Transverse colon (tissue), 4 donors: ENCODE measurements at regions not wholly inside any gene's neighbourhood (a gene's known extent, or its start where the extent isn't known, plus 50 kb on each side); places are given as distances from the start of the nearest gene placed in this dataset.
"Not testable (repeated sequence)": the region's sequence is repeated elsewhere in the genome, so short reads cannot be mapped to it uniquely, and the experiment has no call there.

Source experiments
- DNase-seq: peaks from one replicate; pipeline ENCODE4 v3.0.0-alpha.2; 2019
- H3K27ac ChIP-seq, 4 donors: fragments of 200-600 bp; sonication (generic); 2 replicates each; pipeline ENCODE4 v1.5.1; 2016 to 2018; ENCODE audit warnings: inconsistent platforms in 4 of 4
- H3K27me3 ChIP-seq: fragments of 200-600 bp; sonication (generic); 2 replicates; pipeline ENCODE4 v1.5.1; 2017; ENCODE audit warnings: inconsistent platforms
- H3K36me3 ChIP-seq, 4 donors: fragments of 200-600 bp; sonication (generic); 2 replicates each; pipeline ENCODE4 v1.5.1; 2017 to 2019; ENCODE audit warnings: inconsistent platforms in 4 of 4
- H3K4me1 ChIP-seq, 4 donors: fragments of 200-600 bp; sonication (generic); 2 replicates each; pipeline ENCODE4 v1.5.1; 2017 to 2020; ENCODE audit warnings: inconsistent platforms in 4 of 4
- H3K4me3 ChIP-seq, 4 donors: fragments of 200-600 bp; sonication (generic); 1 replicate in 1 of 4; 2 replicates in 3 of 4; pipeline versions ENCODE4 v1.5.1 to v1.6.1; 2017 to 2019; ENCODE audit warnings: inconsistent platforms in 4 of 4
- H3K9me3 ChIP-seq, 2 donors: fragments of 200-600 bp; sonication (generic); 2 replicates each; pipeline ENCODE4 v1.5.1; 2017 to 2019; ENCODE audit warnings: inconsistent platforms in 2 of 2
- EP300 ChIP-seq: sonication (generic); formaldehyde crosslinking; IDR thresholded peaks from one replicate; pipeline ENCODE4 v1.6.1; 2017; ENCODE audit warnings: antibody characterized with exemption, low read depth
- POLR2A ChIP-seq: fragments of 450-650 bp; IDR thresholded peaks from one replicate; pipeline ENCODE4 v1.6.1; 2016; ENCODE audit warnings: antibody characterized with exemption, mild to moderate bottlenecking, moderate library complexity
- POLR2AphosphoS5 ChIP-seq, 3 donors: sonication (generic); formaldehyde crosslinking; IDR thresholded peaks; one replicate each; pipeline ENCODE4 v1.6.1; 2016; ENCODE audit warnings: antibody characterized with exemption in 3 of 3
- WGBS, 2 donors: methylation state at CpG; one replicate each; pipeline ENCODE4 v1.1.5; 2018; ENCODE audit warnings: low coverage in 1 of 2; 5-methylcytosine and 5-hydroxymethylcytosine counted together
- in situ Hi-C, 4 donors: fragments of 200-750 bp; cut with MboI; loops; one replicate each; pipeline versions ENCODE4 v1.15.0 to v1.15.1; 2017; ENCODE audit warnings: low sequenced_read_pairs in 3 of 4, low pct_ligation_motif_present in 1 of 4, low pct_unique_long_range_greater_than_20kb in 1 of 4
- intact Hi-C: fragments of 100-400 bp; cut with DNase I; formaldehyde crosslinking; loops from one replicate; pipeline ENCODE4 v1.15.1; 2023; ENCODE audit warnings: low total_unique reads
- small RNA-seq, 4 donors: library from RNA; depleted of rRNA; stranded (forward); fragments of <200 nt; gene quantifications; one replicate each; pipeline ENCODE3, GENCODE V24; 2016
- TF ChIP-seq, protein P1 (sequence below), 5 experiments: fragments of 200-600 bp in 3 of 5; fragments of 450-650 bp in 2 of 5; sonication (generic) in 3 of 5; IDR thresholded peaks; 1 replicate in 2 of 5; 2 replicates in 3 of 5; pipeline ENCODE4 v1.5.1; 2016 to 2017; ENCODE audit warnings: antibody characterized with exemption in 5 of 5, inconsistent platforms in 3 of 5, mild to moderate bottlenecking in 2 of 5, moderate library complexity in 1 of 5

DNA sequence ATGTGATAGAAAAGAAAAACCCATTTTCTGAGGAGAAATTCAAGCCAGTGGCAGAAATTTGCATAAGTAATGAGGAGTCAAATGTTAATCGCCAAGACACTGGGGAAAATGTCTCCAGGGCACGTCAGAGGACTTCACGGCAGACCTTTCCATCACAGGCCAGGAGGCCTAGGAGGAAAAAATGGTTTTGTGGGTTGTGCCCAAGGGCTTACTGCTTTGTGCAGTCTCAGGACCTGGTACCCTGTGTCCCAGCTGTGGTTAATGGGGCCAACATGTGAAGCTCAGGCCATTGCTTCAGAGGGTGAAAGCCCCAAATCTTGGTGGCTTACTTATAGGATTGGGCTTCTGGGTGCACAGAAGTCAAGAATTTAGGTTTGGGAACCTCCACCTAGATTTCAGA lies 54.8 kb upstream of the ADAMTS2 start:
- WGBS, 2 donors: 60 to 74% methylated on average over 3 of the region's 3 CpGs
- in situ Hi-C loops: no loop called here
- no peaks in the 10 kb centered on the region for H3K36me3 ChIP-seq
- no peaks in the 10 kb centered on the region for H3K4me1 ChIP-seq
- H3K27ac ChIP-seq: no peak overlapping the region
- intact Hi-C loops: no loop called here
- DNase-seq: no peak
- H3K9me3 ChIP-seq: peaks cover 13 to 15% of the 10 kb centered on the region in 2 donors
- no peaks in the 10 kb centered on the region for H3K27me3 ChIP-seq
- H3K4me3 ChIP-seq: no peak overlapping the region
- TF ChIP-seq, protein P1, sequence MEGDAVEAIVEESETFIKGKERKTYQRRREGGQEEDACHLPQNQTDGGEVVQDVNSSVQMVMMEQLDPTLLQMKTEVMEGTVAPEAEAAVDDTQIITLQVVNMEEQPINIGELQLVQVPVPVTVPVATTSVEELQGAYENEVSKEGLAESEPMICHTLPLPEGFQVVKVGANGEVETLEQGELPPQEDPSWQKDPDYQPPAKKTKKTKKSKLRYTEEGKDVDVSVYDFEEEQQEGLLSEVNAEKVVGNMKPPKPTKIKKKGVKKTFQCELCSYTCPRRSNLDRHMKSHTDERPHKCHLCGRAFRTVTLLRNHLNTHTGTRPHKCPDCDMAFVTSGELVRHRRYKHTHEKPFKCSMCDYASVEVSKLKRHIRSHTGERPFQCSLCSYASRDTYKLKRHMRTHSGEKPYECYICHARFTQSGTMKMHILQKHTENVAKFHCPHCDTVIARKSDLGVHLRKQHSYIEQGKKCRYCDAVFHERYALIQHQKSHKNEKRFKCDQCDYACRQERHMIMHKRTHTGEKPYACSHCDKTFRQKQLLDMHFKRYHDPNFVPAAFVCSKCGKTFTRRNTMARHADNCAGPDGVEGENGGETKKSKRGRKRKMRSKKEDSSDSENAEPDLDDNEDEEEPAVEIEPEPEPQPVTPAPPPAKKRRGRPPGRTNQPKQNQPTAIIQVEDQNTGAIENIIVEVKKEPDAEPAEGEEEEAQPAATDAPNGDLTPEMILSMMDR (IDR thresholded peaks at IDR 0.05): no peak
- TF ChIP-seq EP300 (no peak), POLR2A (no peak), POLR2AphosphoS5 (IDR thresholded peaks at IDR 0.05) (no peak)

DNA sequence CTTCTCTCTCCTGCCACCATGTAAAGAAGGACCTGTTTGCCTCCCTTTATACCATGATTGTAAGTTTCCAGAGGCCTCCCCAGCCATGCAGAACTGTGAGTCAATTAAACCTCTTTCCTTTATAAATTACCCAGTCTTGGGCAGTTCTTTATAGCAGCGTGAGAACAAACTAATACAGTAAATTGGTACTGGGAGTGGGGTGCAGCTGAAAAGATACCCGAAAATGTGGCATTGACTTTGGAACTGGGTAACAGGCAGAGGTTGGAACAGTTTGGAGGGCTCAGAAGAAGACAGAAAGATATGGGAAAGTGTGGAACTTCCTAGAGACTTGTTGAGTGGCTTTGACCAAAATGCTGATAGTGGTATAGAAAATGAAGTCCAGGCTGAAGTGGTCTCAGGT lies 54.1 kb upstream of the ADAMTS2 start:
- H3K27ac ChIP-seq, in situ Hi-C loops, H3K4me3 ChIP-seq, H3K4me1 ChIP-seq, H3K36me3 ChIP-seq, intact Hi-C loops, DNase-seq, H3K27me3 ChIP-seq: not testable (repeated sequence)
- WGBS, 2 donors: 80 to 100% methylated on average over 1 to 2 of the region's 2 CpGs
- H3K9me3 ChIP-seq: peaks cover 13 to 15% of the 10 kb centered on the region in 2 donors

DNA sequence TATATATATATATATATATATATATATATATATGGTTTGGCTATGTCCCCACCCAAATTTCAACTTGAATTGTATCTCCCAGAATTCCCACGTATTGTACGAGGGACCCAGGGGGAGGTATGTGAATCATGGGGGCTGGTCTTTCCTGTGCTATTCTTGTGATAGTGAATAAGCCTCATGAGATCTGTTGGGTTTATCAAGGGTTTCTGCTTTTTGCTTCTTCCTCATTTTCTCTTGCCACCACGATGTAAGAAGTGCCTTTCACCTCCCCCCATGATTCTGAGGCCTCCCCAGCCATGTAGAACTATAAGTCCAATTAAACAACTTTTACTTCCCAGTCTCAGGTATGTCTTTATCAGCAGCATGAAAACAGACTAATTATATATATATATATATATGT lies 52.3 kb upstream of the ADAMTS2 start:
- TF ChIP-seq POLR2A (no peak), EP300 (no peak), POLR2AphosphoS5 (IDR thresholded peaks at IDR 0.05) (no peak)
- Histone ChIP-seq H3K27ac (no peak overlapping the region), H3K27me3 (no peaks in the 10 kb centered on the region), H3K36me3 (no peaks in the 10 kb centered on the region), H3K4me1 (no peaks in the 10 kb centered on the region), H3K4me3 (no peak overlapping the region), H3K9me3 (peaks cover 13 to 15% of the 10 kb centered on the region in 2 donors)
- in situ Hi-C loops (no loop called here), intact Hi-C loops (no loop called here)
- DNase-seq: no peak
- 20 to 28% methylated on average over 3 of the region's 3 CpGs for WGBS, 2 donors

Small RNAs in the stretch of these regions (small RNA-seq; reads per million reads assigned to genes)
- gene RF00015: 0 reads per million in 4 donors
